CD4-positive, alpha-beta T cell treated with Interleukin-6 for 4 hours (primary cell): ENCODE measurements at regions not wholly inside any gene's neighbourhood (a gene's known extent, or its start where the extent isn't known, plus 50 kb on each side); places are given as distances from the start of the nearest gene placed in this dataset.
A peak's percentile ranks its signal among the peaks of the same experiment; 100 is the strongest.

Experiments
- DNase-seq: peaks from one replicate; pipeline ENCODE4 v3.0.0-alpha.2; 2020; ENCODE audit warnings: mixed read lengths

GRCh38 chr15:66906668-66907614, 158.5 kb upstream of the SMAD3 start:
- no peak for DNase-seq

DNA sequence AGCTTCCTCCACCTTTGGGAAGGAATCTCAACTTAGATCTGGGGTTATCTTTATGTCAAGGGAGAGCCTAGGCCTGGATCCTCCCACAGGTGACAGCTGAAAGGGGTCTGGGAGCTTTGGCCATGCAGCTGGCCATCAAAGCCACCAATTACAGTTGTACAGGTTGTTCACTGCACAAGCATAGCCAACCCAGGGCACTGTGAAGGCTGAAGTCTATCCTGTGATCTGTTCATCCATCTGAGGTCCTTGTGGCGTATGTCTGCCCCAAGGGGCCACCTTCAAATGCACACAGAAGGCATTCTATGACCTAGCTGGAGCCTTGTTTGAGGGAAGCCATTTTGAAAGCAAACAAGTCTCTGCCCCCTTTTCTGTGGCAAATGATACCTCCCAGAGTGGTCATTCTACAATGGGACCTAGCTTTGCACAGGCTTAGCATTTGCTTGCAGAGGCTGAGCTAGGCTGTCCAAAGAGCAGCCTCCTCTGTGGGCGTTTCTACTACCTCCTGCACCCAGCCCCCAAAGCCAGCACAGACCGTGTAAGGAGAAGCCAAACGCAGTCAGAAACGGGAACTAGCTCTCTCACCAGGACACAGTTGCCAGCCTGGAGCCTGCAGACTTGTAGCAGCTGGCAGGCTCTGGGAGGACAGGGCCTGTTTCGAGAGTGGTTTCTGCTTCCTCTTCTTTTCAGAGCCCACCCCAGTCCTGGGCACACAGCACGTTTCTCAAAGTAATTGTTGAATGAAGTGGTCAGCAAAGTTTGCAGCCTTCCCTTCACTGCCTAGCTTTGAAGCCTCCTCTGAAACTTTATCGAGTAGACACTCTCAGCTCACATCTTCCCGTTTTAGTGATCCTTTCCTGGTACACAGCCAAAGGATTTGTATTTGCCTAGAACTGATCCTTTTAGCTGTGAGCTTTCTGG, 157.3 kb upstream of the SMAD3 start:
- DNase-seq: no peak

GRCh38 chr15:66908744-66909095, 156.7 kb upstream of the SMAD3 start:
- DNase-seq: no peak

DNA sequence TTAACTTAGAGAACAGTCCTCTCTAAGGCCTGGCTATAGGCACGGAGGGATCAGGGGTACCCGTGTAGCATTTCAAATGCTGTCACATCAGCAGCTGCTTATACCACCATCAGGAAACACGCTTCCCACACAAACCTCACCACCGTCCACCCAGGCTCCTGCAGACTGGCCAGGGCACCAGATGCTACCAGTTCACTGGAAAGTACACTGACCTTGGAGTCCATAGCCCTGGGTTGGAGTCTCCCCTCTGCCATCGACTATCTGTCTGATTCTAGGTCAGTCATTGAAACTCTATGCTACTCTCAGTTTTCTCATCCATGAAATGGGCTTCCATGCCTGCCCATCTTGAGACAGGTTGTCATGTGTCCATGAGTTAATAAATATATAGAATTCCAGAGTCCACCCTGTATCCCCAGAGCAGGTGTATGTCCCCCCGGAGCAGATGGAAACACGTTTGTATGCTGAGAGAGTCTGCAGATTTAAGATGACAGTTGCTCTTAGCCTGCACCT, 156.0 kb upstream of the SMAD3 start:
- DNase-seq: no peak

DNA sequence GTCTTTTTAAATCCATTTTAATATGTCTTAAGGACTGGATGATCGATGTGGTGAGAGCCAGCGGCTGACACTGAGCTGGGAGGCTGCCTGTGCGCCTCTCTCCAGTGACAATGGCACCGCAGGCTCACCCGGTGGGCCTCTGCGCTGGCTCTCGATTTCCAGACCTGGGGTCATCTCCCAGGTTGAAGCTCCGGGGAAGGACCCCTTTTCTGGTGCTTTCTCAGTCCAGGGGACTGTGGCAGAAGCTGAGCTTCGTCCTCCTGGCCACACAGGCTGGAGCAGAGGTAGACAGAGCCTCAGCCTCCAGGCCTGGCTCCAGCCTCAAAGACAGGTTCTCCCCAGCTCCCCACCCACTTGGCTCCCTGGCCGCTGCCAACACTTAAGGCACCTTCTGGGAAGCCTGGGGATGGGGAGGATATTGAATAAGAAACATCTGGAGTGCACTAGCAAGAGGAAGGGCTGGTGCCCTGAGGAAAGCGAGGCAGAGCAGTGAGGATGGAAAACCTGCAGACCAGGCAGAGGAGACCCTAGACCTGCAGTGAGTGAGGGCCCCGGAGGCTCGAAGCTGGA, 154.2 kb upstream of the SMAD3 start:
- DNase-seq: no peak

GRCh38 chr15:66912001-66912400, 153.4 kb upstream of the SMAD3 start:
- DNase-seq: peak; percentile 45

DNA sequence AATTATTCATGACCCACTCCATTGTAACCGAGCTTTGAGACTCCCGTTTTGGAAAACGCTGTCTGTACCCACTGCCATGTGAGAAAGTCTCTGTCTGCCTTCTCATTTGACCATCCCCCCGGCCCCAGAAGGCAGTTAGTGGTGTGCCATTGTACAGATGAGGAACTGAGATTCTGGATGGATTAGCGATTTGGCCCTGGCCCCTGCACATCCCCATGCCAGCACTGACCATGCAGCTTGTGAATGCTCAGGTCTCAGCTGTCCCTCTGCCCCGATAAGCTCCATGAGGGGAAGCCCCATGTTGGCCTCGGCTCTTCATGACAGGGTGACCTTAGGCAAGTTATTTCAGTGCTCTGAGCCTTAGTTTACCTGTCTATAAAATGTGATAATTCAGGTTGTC, 153.0 kb upstream of the SMAD3 start:
- DNase-seq: no peak

- DNase-seq: no peak
Observed at GRCh38 chr15:66917904-66918448, 147.4 kb upstream of the SMAD3 start.

DNA sequence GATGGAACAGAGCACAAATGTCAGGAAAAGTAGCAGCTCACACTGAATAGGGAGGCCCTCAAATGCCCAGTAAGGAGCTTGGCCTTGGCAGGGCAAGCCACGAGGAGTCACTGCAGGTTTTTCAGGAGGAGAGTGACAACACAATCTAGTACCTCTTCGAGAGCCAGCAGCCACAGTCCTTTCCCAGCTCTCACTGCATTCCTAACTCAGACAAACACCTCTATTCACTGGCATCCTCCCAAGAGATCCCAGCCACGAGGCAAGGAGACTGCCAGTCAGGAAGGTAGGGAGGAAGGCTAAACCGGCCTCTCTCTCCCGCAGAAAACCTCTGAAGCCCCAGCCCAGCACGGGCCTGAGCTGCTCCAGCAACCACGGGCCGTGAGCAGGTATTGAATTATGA, 146.0 kb upstream of the SMAD3 start:
- no peak for DNase-seq

DNA sequence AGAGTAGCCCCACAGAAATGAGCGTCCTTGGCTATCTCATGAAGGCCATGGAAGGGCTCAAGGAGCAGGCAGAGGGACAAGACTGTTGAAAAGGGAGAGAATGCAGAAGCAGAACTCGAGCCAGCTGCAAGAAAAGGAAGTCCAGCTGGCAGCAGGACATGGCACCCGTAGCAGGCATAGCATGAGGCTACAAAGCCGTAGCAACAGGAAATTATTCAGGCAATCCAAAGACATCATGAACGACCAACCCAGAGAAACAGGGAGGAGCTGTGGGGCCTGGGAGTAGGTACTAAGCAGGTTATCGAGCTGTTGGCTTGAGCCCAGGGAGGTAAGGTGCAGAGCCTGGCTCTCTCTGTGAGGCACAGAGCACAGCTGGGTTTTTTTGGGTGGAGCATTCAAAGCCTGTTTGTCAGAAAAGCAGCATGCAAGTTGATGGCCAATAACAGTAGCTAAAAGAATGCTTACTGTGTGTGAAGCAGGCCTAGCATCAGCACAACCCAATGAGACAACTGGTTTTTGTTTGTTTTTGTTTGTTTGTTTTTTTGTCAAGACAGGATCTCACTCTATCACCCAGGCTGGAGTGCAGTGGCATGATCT, 144.0 kb upstream of the SMAD3 start:
- no peak for DNase-seq

DNA sequence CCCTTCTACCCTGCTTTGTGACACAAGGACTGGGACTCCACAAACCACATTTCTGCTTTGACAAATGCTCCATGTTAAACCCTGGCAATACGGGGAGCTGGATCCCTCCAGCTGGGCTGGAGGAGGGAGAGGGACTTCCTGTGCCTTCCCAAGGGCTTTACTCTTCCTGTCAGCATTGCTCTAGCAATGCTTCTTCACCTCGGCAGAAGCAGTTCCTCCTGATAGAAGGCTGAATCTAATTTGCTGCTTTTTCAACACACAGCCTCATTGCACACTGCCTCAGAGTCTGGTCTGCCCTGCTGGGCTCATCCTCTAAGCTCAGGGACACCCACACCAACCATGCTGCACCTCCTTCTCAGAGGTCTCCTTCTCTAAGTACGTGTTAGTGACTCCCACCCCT, 142.8 kb upstream of the SMAD3 start:
- no peak for DNase-seq

- DNase-seq: peak; percentile 41
Observed at GRCh38 chr15:66923438-66923881, 141.9 kb upstream of the SMAD3 start.

GRCh38 chr15:66924889-66925288, 140.5 kb upstream of the SMAD3 start:
- DNase-seq: no peak

DNA sequence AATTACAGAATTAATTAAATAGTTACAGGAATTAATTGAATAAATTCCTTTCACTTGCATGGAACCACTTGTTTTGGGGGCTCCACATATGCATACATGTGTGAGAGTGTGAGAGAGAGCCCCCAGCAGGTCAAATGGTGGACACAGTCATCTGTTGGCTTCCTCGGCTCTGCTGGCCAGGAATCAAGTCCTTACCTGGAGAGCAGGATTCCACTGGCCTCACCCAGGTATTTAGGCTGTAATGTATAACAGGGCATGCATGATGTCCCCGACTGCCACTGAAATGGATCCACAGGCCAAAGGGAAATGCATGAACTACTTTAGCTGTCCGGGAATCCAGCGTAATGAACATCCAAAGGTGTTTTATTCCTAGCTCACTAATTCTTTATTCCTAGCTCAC, 139.7 kb upstream of the SMAD3 start:
- DNase-seq: no peak

- no peak for DNase-seq
Observed at GRCh38 chr15:66927201-66928077, 138.0 kb upstream of the SMAD3 start.

DNA sequence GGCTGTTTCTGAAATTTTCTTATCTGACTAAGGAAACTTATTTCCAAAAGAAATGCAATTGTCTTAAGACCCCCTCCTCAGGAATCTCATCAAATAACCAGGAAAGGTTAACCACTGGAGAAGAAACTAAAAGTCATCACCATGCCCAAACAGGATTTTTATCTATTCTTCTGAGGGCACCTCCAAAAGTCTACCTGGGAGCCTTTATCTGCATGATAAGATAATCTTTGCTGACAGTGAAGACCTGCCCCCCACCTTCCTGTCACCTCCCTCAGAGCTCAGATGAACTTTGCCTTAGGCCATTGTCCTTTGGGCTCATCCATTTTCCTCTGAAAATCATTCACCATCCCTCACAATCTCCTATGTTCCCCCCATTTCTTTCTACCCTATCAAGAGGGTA, 137.3 kb upstream of the SMAD3 start:
- DNase-seq: no peak

GRCh38 chr15:66928784-66929183, 136.6 kb upstream of the SMAD3 start:
- no peak for DNase-seq

- DNase-seq: no peak
Observed at GRCh38 chr15:66929843-66930402, 135.5 kb upstream of the SMAD3 start.

DNA sequence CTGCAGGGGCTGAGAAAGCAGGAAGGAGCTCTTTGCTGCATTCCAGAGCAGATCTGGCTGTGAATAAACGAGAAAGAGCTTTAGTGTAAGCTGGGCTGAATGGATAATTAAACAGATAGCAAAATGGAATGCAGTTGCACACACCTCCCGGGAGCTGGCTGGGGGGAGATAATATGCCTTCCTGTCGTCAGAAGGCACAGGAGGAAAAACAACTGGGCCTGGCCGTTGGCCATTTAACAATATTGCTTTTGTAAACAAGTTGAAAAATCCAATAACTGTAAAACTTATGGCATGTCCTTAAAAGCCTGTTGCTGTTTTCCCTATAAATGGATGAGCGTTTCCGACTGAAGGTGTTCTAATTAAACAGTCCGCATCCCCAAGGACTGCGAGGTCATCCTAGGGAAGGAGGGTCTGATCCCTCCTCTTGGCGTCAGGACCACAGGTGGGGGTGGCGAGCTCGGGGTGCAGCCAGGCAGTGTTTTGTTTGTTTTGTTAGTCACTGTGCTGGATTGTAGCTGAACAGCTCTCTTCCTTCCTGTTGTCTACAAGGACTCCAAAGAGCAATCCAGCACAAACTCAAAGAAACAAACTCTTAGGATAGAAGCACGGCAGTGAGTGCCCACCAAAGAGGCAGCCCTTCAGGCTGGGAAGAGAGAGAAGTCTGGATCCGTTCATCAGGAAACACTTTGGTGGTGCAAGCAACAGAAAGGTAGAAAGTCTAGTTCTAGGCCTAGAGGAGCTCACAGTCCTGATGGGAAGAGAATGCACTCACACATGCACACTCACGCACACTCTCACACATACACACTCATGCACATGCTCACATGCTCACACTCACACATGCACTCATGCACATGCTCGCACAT, 133.4 kb upstream of the SMAD3 start:
- DNase-seq: no peak

DNA sequence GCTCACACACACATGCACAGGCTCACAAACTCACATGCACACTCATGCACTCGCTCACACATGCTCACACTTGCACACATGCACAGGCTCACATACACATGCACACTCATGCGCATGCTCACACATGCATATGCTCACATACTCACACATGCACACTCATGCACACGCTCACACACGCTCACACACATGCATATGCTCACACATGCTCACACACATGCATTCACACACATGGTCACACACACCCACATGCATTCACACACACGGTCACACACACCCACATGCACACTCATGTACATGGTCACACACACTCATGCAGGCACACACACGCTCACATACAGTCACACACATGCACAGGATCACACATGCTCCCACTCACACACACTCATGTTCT, 132.8 kb upstream of the SMAD3 start:
- DNase-seq: no peak
